Ascending aorta (tissue), 2 donors: ENCODE measurements at regions not wholly inside any gene's neighbourhood (a gene's known extent, or its start where the extent isn't known, plus 50 kb on each side); places are given as distances from the start of the nearest gene placed in this dataset.

ENCODE experiments used
- DNase-seq, 2 donors: peaks; one replicate each; pipeline ENCODE4 v3.0.0-alpha.2; 2019; ENCODE audit warnings: low spot score in 2 of 2
- H3K27ac ChIP-seq, 2 donors: fragments of 200-600 bp; sonication (generic); one replicate each; pipeline ENCODE4 v1.5.1; 2016 to 2017; ENCODE audit warnings: mild to moderate bottlenecking in 1 of 2
- H3K27me3 ChIP-seq: fragments of 200-600 bp; sonication (generic); one replicate; pipeline ENCODE4 v1.5.1; 2017
- H3K36me3 ChIP-seq, 2 donors: fragments of 200-600 bp; sonication (generic); one replicate each; pipeline ENCODE4 v1.5.1; 2016
- H3K4me1 ChIP-seq, 2 donors: fragments of 200-600 bp; sonication (generic); one replicate each; pipeline ENCODE4 v1.5.1; 2016 to 2017; ENCODE audit warnings: mild to moderate bottlenecking in 1 of 2
- H3K4me3 ChIP-seq, 2 donors: fragments of 200-600 bp; sonication (generic); one replicate each; pipeline ENCODE4 v1.5.1; 2016 to 2017; ENCODE audit warnings: mild to moderate bottlenecking in 1 of 2
- H3K9me3 ChIP-seq, 2 donors: fragments of 200-600 bp; sonication (generic); one replicate each; pipeline ENCODE4 v1.5.1; 2016
- intact Hi-C: fragments of 100-400 bp; cut with DNase I; formaldehyde crosslinking; loops from one replicate; pipeline ENCODE4 v1.15.1; 2023
- TF ChIP-seq, protein P1 (sequence below), 3 experiments: fragments of 200-600 bp in 2 of 3; fragments of 450-650 bp in 1 of 3; sonication (generic) in 2 of 3; IDR thresholded peaks; one replicate each; pipeline ENCODE4 v1.5.1; 2016 to 2019; ENCODE audit warnings: antibody characterized with exemption in 3 of 3, mild to moderate bottlenecking in 1 of 3, moderate library complexity in 1 of 3

DNA sequence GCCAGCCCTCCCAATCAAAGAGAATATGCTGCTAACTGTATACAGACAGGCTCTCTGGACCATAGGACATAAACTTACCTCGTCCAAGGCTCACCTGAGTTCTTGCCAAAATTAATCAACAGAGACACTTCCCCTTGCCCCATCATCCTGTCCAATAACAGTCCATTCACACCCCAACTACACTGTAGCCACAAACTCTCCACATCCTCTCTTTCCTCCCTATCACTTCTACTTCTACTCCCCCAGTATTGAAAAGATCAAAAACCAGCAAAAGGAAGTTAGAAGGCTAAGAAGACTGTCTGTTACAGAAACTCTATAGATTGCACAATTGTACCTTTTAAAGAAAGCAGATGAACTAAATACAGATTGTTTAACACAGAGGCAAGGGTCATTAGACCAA lies 133.5 kb upstream of the STT3B start:
- no peak for DNase-seq
- TF ChIP-seq, protein P1, sequence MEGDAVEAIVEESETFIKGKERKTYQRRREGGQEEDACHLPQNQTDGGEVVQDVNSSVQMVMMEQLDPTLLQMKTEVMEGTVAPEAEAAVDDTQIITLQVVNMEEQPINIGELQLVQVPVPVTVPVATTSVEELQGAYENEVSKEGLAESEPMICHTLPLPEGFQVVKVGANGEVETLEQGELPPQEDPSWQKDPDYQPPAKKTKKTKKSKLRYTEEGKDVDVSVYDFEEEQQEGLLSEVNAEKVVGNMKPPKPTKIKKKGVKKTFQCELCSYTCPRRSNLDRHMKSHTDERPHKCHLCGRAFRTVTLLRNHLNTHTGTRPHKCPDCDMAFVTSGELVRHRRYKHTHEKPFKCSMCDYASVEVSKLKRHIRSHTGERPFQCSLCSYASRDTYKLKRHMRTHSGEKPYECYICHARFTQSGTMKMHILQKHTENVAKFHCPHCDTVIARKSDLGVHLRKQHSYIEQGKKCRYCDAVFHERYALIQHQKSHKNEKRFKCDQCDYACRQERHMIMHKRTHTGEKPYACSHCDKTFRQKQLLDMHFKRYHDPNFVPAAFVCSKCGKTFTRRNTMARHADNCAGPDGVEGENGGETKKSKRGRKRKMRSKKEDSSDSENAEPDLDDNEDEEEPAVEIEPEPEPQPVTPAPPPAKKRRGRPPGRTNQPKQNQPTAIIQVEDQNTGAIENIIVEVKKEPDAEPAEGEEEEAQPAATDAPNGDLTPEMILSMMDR (IDR thresholded peaks at IDR 0.05) = no peak
- no peaks in the 10 kb centered on the region for H3K36me3 ChIP-seq
- H3K9me3 ChIP-seq = no peaks in the 10 kb centered on the region
- intact Hi-C loops = no loop called here
- no peak overlapping the region for H3K4me3 ChIP-seq
- no peaks in the 10 kb centered on the region for H3K4me1 ChIP-seq
- no peak overlapping the region for H3K27ac ChIP-seq
- H3K27me3 ChIP-seq = no peaks in the 10 kb centered on the region

DNA sequence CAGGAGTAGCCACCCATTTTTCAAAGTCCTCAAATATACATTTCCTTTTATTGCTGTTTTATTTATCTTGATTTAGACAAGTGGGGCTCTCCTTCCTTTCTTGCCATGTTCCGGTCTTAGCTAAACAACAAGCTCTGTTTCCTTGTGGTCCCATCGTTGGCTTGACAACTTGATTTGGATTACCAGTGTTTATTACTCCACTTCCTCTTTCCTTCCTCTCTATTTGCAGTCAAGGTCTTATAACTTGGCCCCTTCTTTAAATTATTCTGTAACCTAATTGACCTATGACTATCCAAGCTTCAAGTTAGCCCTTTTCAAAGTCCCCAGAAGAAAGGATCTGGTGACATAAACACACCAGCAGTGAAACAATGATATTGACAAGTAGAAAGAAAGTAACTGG lies 130.6 kb upstream of the STT3B start:
- TF ChIP-seq, protein P1 (IDR thresholded peaks at IDR 0.05) = no peak
- intact Hi-C loops = no loop called here
- H3K4me3 ChIP-seq = no peak overlapping the region
- H3K27me3 ChIP-seq = no peaks in the 10 kb centered on the region
- H3K4me1 ChIP-seq = peaks cover 2 to 5% of the 10 kb centered on the region in 2 donors
- no peak overlapping the region for H3K27ac ChIP-seq
- no peaks in the 10 kb centered on the region for H3K9me3 ChIP-seq
- DNase-seq = no peak
- no peaks in the 10 kb centered on the region for H3K36me3 ChIP-seq

DNA sequence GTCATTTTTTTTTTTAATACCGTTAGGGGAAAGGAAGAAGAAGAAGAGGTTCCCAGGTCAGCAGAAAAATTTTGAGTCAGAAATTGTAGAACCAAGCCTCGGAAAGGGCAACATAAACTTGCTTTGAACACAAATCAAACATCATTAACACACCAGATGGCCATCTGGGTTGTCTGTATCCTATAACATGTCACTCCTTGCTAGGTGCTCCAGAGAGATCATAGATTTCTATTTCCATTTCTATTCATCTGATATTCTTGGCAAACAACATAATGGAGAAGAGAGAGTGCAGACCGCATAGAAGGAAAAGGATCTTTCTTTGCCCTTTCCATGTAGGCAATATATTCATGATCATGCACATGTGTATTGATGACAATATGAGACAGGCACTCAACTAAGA lies 129.5 kb upstream of the STT3B start:
- TF ChIP-seq, protein P1 (IDR thresholded peaks at IDR 0.05) = no peak
- no peak for DNase-seq
- Histone ChIP-seq H3K4me1 (peaks cover 3 to 5% of the 10 kb centered on the region in 2 donors), H3K9me3 (no peaks in the 10 kb centered on the region), H3K27me3 (no peaks in the 10 kb centered on the region), H3K27ac (no peak overlapping the region), H3K36me3 (no peaks in the 10 kb centered on the region), H3K4me3 (no peak overlapping the region)
- intact Hi-C loops = no loop called here

DNA sequence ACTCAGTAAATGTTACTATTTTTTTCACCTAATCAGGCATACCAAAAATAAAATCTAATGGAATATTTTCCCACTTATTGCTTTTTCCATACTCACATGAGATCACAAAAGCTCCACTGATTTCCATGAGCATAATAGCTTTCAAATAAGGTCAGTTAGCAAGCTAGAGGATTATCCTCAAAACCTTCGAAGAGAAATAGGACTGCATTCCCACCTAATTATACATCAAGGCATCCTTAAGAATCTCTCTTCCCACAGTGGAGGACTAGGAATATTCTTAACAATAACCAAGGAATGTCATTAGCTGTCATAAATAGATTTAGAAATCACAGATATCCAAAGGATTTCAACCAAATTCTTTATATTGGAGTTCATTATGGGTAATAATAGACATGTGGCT lies 127.9 kb upstream of the STT3B start:
- TF ChIP-seq, protein P1 (IDR thresholded peaks at IDR 0.05) = no peak
- DNase-seq = no peak
- no peak overlapping the region for H3K27ac ChIP-seq
- intact Hi-C loops = loop anchor here (5.0 kb wide), 1 partner anchor 638 kb away; no protein-coding TSS in a partner anchor
- no peaks in the 10 kb centered on the region for H3K27me3 ChIP-seq
- H3K36me3 ChIP-seq = no peaks in the 10 kb centered on the region
- no peaks in the 10 kb centered on the region for H3K9me3 ChIP-seq
- H3K4me1 ChIP-seq = peaks cover 3 to 5% of the 10 kb centered on the region in 2 donors
- no peak overlapping the region for H3K4me3 ChIP-seq

DNA sequence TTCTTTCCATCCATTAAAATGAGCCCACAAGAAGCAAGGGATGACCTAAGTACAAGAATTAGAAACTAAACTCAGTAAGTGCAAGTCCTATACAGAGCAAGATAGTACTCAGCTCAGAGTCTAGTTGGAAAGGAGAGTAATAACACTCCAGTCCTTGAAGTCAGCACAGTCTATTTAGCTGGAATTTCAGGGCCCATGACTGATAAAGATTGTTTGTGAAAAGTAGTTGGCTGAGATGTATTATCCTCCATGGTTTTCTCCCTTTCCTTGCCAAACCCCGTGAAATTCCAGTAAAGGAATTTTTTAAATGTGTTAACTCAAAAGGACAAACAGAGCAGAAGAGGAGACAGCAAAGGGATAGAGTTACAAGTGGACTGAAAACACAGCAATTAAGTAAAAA lies 127.2 kb upstream of the STT3B start:
- H3K9me3 ChIP-seq = no peaks in the 10 kb centered on the region
- intact Hi-C loops = loop anchor here (5.0 kb wide), 1 partner anchor 638 kb away; no protein-coding TSS in a partner anchor
- H3K4me1 ChIP-seq = peaks cover 3 to 5% of the 10 kb centered on the region in 2 donors
- H3K36me3 ChIP-seq = no peaks in the 10 kb centered on the region
- H3K4me3 ChIP-seq = no peak overlapping the region
- DNase-seq = no peak
- no peak overlapping the region for H3K27ac ChIP-seq
- H3K27me3 ChIP-seq = no peaks in the 10 kb centered on the region
- TF ChIP-seq, protein P1 (IDR thresholded peaks at IDR 0.05) = no peak

DNA sequence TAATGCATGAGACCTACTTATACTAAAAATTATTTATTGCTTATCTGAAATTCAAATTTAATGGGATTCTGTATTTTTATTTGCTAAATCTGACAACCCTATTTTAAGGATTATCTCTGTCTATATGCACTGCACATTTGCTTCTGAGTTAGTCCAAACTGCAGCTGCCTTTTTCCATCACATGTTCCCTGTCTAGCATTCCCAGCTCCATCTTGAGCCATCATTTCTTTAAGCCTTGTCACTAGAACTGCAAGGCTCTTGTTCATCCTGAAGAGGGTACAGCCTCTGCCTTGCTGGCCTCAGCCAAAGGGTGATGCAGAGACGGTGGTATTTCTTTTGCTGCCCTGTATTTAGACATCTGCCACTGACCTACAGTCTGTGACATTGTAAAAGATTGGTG lies 125.8 kb upstream of the STT3B start:
- Histone ChIP-seq H3K27ac (peak overlapping the region in 1 of 2 donors; percentile 45), H3K4me1 (peaks cover 3 to 5% of the 10 kb centered on the region in 2 donors), H3K9me3 (no peaks in the 10 kb centered on the region), H3K4me3 (no peak overlapping the region), H3K27me3 (no peaks in the 10 kb centered on the region), H3K36me3 (no peaks in the 10 kb centered on the region)
- intact Hi-C loops = loop anchor here (5.0 kb wide), 1 partner anchor 640 kb away; no protein-coding TSS in a partner anchor
- DNase-seq = no peak
- TF ChIP-seq, protein P1 (IDR thresholded peaks at IDR 0.05) = no peak
